ENCODE measurements at regions not wholly inside any gene's neighbourhood (a gene's known extent, or its start where the extent isn't known, plus 50 kb on each side); places are given as distances from the start of the nearest gene placed in this dataset.

GRCh38 chr10:36256166-36256565 lies 614.1 kb upstream of the FZD8 start:
- no peak for TF ChIP-seq ZNF274 (IDR thresholded peaks at IDR 0.05; ENCODE audit: low read depth, low read length)
- no peak for TF ChIP-seq YY1 (IDR thresholded peaks at IDR 0.05; ENCODE audit: insufficient read depth, insufficient read length)
- TF ChIP-seq SUZ12 (IDR thresholded peaks at IDR 0.05; ENCODE audit: extremely low read depth, insufficient read depth, insufficient read length): no peak

Measured in NT2/D1 (cell line).